Muscle layer of duodenum (tissue), 2 donors: ENCODE measurements at regions not wholly inside any gene's neighbourhood (a gene's known extent, or its start where the extent isn't known, plus 50 kb on each side); places are given as distances from the start of the nearest gene placed in this dataset.
A peak's percentile ranks its signal among the peaks of the same experiment; 100 is the strongest.

Experiments used
- H3K27ac ChIP-seq: one replicate; pipeline ENCODE4 v1.7.0; 2013; ENCODE audit warnings: mild to moderate bottlenecking, low read length
- H3K27me3 ChIP-seq: one replicate; pipeline ENCODE4 v1.7.0; 2013; ENCODE audit warnings: low read depth, mild to moderate bottlenecking, control low read depth, low read length
- H3K36me3 ChIP-seq, 2 donors: one replicate each; pipeline ENCODE4 v1.7.0; 2013; ENCODE audit warnings: low read length in 2 of 2, control low read depth in 1 of 2, mild to moderate bottlenecking in 1 of 2; ENCODE audit not compliant: insufficient read depth in 2 of 2, control insufficient read depth in 1 of 2
- H3K4me1 ChIP-seq, 2 donors: one replicate each; pipeline ENCODE4 v1.7.0; 2013; ENCODE audit warnings: low read length in 2 of 2, mild to moderate bottlenecking in 2 of 2, control low read depth in 1 of 2, moderate library complexity in 1 of 2; ENCODE audit not compliant: insufficient read depth in 2 of 2, control insufficient read depth in 1 of 2
- H3K4me3 ChIP-seq, 2 donors: one replicate each; pipeline ENCODE4 v1.7.0; 2013; ENCODE audit warnings: low read length in 2 of 2, low read depth in 1 of 2, mild to moderate bottlenecking in 1 of 2
- H3K9me3 ChIP-seq, 2 donors: one replicate each; pipeline ENCODE4 v1.7.0; 2013; ENCODE audit warnings: low read length in 2 of 2, control low read depth in 1 of 2, mild to moderate bottlenecking in 1 of 2; ENCODE audit not compliant: control insufficient read depth in 1 of 2
- donor health status: healthy.

DNA sequence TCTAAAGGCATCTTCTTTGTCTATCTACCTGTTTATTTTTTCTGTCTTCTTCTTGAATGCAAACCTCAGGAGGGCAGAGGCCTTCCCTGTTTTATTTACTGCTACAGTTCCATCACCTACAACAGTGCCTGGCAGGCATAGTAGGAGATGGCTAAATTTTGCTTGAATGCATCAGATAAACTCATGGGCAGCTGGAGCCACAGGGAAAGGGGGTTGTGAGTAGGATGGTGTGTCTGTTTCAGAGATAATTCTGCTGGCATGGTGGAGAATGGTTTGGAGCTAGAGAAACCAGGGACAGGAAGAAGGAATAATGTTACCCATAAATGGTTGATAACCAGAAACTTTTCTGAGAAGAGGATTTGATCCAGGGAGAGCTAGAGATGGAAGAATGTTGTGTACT, 189.8 kb upstream of the BRINP1 start:
- H3K27me3 ChIP-seq: no peaks in the 10 kb centered on the region
- H3K4me3 ChIP-seq: no peak overlapping the region
- no peaks in the 10 kb centered on the region for H3K36me3 ChIP-seq
- H3K27ac ChIP-seq: no peak overlapping the region
- H3K4me1 ChIP-seq: no peaks in the 10 kb centered on the region
- H3K9me3 ChIP-seq: no peaks in the 10 kb centered on the region

DNA sequence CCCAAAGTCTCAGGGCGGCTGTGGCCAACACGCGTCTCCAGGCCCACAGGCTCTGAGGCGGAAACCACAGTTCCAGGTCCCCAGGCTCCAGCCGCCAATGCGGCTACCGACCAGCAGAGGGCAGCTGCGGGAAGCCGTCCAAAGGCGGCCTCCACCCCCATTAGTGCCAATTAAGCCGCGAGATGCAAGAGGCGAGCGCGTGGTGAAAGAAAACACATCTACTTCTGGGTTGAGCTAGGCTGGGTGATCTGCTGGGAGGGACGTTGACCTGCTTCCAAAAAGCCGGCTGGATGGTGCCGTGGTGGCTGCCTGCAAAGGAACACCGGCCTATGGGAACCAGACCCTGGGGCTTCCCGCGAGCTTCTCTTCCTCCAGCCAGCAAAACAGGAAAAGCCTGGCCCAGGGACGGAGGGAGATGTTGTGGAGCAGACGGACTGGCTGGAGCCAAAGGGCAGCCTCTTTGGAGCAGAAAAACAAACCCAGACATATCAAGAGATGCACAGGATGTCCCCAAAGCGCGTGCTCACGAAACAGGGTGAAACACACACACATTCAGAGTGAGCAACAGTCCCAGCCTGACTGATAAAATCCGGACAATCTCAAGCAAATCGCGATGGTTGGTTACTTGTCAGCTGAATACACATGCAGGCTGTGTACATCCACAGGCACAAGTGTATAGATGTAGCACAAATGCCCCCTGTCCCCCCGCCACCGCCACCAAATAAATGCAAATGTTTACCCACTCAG, 187.1 kb upstream of the BRINP1 start:
- Histone ChIP-seq H3K27me3 (no peaks in the 10 kb centered on the region), H3K4me1 (no peaks in the 10 kb centered on the region), H3K4me3 (peak overlapping the region; percentile 22 to 39), H3K36me3 (no peaks in the 10 kb centered on the region), H3K9me3 (no peaks in the 10 kb centered on the region), H3K27ac (no peak overlapping the region)

DNA sequence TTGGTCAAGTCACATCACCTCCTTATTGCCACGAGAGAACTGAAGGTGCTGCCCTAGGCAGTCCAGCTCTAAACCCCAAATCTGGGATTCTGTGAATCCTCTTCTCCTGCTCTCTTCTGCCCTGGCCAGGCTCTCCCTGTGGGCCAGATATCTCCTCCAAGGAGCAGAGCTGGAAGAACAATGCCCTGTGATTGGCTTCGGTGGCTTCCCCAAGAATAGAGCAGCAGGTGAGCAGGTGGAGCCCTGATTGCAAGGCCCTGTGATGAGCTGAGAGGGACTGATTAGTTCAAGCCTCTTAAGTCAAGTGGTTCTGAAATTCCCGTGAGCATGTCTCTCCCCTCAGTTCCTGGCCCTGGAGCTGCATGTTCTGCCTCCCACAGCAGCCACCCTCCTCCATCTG, 175.3 kb upstream of the BRINP1 start:
- Histone ChIP-seq H3K27me3 (no peaks in the 10 kb centered on the region), H3K9me3 (no peaks in the 10 kb centered on the region), H3K27ac (no peak overlapping the region), H3K4me1 (no peaks in the 10 kb centered on the region), H3K4me3 (no peak overlapping the region), H3K36me3 (no peaks in the 10 kb centered on the region)

DNA sequence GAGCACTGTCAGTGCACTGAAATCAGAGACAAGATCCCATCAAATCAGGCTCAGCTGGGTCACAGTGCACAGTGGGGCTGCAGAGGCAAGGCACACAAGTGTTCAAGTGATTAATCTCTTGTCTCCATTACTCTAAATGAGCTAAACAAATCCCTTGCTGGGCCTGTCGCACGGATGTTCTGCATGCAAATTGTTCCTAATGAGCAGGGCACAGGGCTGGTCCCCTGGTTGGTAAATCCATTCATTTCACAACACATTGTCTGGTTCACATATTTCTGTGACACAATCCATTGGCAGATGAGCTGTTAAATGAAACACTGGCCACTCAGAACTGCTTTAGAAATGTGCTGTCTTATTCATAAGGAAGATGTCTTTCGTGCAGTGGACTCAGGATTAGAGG, 167.9 kb upstream of the BRINP1 start:
- Histone ChIP-seq H3K4me1 (no peaks in the 10 kb centered on the region), H3K36me3 (no peaks in the 10 kb centered on the region), H3K27me3 (no peaks in the 10 kb centered on the region)

DNA sequence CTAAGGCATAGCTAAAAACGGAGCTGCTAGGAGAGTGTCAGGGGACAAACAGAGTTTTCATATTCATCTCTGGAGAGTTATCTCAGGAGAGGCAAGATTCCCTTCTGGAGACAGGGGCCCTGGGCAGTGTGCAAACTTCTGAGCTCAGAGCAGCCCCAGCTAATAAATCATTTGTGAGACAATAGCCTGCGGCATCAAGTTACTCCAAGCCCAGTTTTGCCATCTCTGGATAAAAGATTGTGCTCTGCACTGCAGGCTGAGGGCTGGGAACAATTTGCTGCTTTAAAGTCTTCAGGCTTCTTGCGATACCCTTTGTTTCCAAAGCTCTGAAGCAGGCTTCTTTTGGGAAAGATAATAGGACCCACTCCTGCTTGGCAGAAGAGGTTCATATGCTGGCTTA, 164.3 kb upstream of the BRINP1 start:
- no peak overlapping the region for H3K4me3 ChIP-seq
- H3K27me3 ChIP-seq: no peaks in the 10 kb centered on the region
- H3K9me3 ChIP-seq: no peaks in the 10 kb centered on the region

More for the DNA sequence above, 167.9 kb upstream of the BRINP1 start:
- no peak overlapping the region for H3K27ac ChIP-seq
- H3K4me3 ChIP-seq: no peak overlapping the region
- H3K9me3 ChIP-seq: no peaks in the 10 kb centered on the region

DNA sequence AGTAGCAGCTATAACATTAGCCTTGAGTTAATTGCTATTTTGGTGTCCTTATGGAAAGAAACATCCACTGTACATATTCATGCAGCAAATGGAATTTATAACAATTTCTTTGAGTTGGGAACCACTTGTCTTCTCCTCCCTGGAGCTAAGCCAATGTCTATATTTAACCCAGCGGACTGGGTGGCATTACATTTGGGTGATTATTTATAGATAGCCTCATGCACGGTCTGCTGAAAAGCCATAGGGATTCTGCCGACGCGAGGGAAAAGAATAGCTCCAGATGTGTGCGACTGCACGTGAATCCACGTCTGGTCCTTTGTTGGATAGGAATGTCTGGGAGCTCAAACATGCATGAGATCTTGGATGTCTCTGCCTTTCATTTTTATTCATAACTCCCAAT, 157.5 kb upstream of the BRINP1 start:
- Histone ChIP-seq H3K4me3 (no peak overlapping the region), H3K9me3 (no peaks in the 10 kb centered on the region), H3K36me3 (no peaks in the 10 kb centered on the region), H3K4me1 (no peaks in the 10 kb centered on the region), H3K27me3 (no peaks in the 10 kb centered on the region), H3K27ac (no peak overlapping the region)

More for the DNA sequence above, 164.3 kb upstream of the BRINP1 start:
- H3K36me3 ChIP-seq: no peaks in the 10 kb centered on the region
- H3K27ac ChIP-seq: no peak overlapping the region
- H3K4me1 ChIP-seq: no peaks in the 10 kb centered on the region

DNA sequence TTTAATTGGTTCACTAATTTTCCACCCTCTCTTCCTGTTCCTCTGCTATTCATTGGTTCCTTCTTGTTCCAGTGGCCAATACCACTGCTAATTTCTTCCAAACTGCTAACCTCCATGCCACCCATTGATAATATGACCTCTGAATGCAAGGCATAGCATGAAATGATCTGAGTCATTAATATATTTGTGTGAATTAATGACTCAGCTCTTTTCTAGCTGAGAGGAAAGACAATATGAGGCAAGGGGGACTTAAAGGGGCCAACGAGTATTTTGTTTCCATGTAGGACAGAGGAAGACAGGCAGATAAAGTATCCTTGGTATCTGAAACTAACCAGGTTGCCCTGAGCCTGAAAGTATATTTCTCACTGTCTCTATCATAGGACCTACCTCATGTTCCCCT, 154.3 kb upstream of the BRINP1 start:
- H3K4me1 ChIP-seq: no peaks in the 10 kb centered on the region
- no peaks in the 10 kb centered on the region for H3K9me3 ChIP-seq
- H3K36me3 ChIP-seq: no peaks in the 10 kb centered on the region
- no peak overlapping the region for H3K27ac ChIP-seq
- H3K27me3 ChIP-seq: no peaks in the 10 kb centered on the region
- no peak overlapping the region for H3K4me3 ChIP-seq

DNA sequence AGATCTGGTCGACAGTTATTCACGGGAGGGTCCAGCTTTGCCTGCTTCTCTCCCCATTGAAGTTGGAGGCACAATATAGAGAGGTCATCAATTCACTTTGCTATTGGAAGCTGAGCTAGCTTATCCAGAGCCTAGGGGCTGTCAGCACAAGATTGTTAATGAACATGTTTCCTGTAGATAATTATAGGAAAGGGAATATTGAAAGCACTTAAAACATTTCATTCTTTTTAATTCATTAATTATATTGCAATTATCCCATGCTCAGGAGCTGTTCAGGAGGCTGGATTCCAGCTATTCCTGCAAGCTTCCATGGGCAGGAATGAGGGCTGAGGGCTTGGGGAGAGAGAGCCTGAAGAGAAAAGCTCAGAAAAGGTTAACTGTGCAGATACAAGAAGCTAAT, 153.1 kb upstream of the BRINP1 start:
- no peaks in the 10 kb centered on the region for H3K9me3 ChIP-seq
- H3K4me1 ChIP-seq: no peaks in the 10 kb centered on the region
- H3K27me3 ChIP-seq: no peaks in the 10 kb centered on the region
- no peak overlapping the region for H3K27ac ChIP-seq
- no peak overlapping the region for H3K4me3 ChIP-seq
- no peaks in the 10 kb centered on the region for H3K36me3 ChIP-seq

DNA sequence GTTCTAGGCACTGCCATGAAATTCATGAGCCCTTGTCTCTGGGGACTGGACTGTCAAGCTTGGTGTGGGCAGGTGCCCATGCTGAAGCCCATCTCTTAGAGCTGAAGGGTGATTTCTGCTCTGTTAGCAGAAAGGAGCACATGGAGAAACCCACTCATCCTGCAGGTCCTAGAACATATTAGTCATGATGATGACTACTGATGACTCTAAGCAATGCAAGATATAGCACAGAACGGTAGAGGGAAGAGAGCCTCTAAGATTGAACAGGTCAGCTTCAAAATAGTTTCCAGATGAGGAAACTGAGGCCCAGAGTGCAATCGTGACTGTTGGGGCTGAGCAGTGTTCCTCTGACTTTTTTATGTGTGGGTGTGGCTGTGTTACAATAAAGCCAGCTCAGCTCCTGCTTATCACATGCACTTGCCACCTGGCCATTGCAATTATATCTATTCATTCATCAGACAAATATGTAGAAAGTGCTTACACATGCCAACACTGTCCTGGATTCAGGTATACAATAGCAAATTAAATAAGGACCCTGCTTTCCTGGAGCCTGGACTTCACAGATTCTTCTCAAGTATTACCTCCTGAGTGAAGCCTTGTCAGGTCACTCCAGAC, 140.2 kb upstream of the BRINP1 start:
- Histone ChIP-seq H3K27me3 (no peaks in the 10 kb centered on the region), H3K9me3 (no peaks in the 10 kb centered on the region), H3K36me3 (no peaks in the 10 kb centered on the region), H3K27ac (no peak overlapping the region), H3K4me1 (no peaks in the 10 kb centered on the region), H3K4me3 (no peak overlapping the region)

DNA sequence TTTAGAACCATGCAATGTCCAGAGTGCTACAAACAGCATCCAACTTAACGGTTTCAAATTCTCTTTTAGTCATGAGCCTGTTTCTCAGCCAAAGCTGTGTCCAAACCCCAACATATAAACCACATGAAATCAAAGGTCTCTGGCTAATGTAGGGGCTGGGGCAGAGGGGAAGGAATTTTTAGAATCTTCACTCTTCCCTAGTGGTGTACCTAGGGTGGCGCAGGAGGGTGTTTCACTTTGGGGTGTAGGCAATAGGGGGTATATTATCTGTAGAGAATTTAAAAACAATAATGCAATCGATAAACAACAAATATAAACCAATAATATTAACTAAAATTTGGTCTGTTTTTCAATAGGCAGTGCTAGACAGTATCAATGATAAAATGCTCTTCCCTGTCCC, 132.1 kb upstream of the BRINP1 start:
- Histone ChIP-seq H3K4me1 (no peaks in the 10 kb centered on the region), H3K27ac (no peak overlapping the region), H3K9me3 (no peaks in the 10 kb centered on the region), H3K36me3 (no peaks in the 10 kb centered on the region), H3K4me3 (no peak overlapping the region), H3K27me3 (no peaks in the 10 kb centered on the region)

DNA sequence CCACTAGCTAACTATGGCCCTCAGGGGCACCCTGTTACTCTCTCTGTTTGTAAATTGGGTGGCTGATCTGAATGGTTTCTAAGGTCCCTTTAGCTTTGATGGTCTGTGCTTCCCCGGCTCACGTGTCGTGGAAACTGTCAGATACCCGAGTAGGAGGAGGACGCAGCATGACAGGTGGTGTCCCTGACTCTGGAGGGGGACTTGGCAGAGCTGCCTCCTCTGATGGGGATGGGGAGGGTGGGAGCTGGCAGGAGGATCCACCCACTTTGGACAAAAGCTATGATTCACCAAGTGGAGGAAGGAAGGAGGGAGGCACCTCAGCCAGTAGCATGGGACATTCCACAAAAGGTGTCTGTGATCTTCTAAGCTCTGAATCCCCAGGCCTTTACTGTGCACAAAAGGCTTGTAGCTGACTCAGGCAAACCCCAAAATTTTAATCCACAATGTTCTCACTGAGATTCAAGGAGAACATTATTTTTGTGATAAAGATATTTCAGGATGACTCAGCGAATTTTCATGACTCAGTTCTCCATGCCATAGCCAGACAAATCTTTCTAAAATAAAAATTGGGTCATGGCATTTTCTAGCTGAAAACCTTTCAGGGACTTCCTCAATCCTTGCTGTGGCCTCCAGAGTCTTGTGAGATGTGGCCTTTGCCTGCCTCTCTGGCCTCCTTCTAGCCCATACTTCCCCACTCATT, 131.0 kb upstream of the BRINP1 start:
- no peak overlapping the region for H3K4me3 ChIP-seq
- no peaks in the 10 kb centered on the region for H3K4me1 ChIP-seq
- H3K27ac ChIP-seq: no peak overlapping the region
- H3K27me3 ChIP-seq: no peaks in the 10 kb centered on the region
- no peaks in the 10 kb centered on the region for H3K9me3 ChIP-seq
- H3K36me3 ChIP-seq: no peaks in the 10 kb centered on the region
